LNCaP clone FGC (cell line): ENCODE measurements at regions not wholly inside any gene's neighbourhood (a gene's known extent, or its start where the extent isn't known, plus 50 kb on each side); places are given as distances from the start of the nearest gene placed in this dataset.

Experiments used
- DNase-seq: peaks from one replicate; pipeline ENCODE4 v3.0.0-alpha.2; 2011; ENCODE audit warnings: low read depth
- H3K4me3 ChIP-seq: 2 replicates; pipeline ENCODE4 v1.5.1; 2011; ENCODE audit warnings: mild to moderate bottlenecking, low read depth, low read length, control low read depth
- CTCF ChIP-seq: IDR thresholded peaks from 2 replicates; pipeline ENCODE4 v1.5.1; 2012; ENCODE audit warnings: mild to moderate bottlenecking; ENCODE audit not compliant: control insufficient read depth, insufficient read depth; ENCODE audit errors: extremely low read depth

- TF ChIP-seq CTCF: no peak
- H3K4me3 ChIP-seq: no peak overlapping the region
- no peak for DNase-seq
Observed at GRCh38 chr6:43875849-43876572, 106.0 kb downstream of the VEGFA start.

GRCh38 chr6:43874814-43875590, 105.0 kb downstream of the VEGFA start:
- no peak for DNase-seq
- H3K4me3 ChIP-seq: no peak overlapping the region
- TF ChIP-seq CTCF: no peak

GRCh38 chr6:43873806-43874714, 104.0 kb downstream of the VEGFA start:
- DNase-seq: no peak
- TF ChIP-seq CTCF: no peak

GRCh38 chr6:43871933-43872332, 101.9 kb downstream of the VEGFA start:
- H3K4me3 ChIP-seq: no peak overlapping the region
- DNase-seq: no peak
- no peak for TF ChIP-seq CTCF

More at GRCh38 chr6:43873806-43874714, 104.0 kb downstream of the VEGFA start:
- no peak overlapping the region for H3K4me3 ChIP-seq

- no peak overlapping the region for H3K4me3 ChIP-seq
- no peak for TF ChIP-seq CTCF
- no peak for DNase-seq
Observed at GRCh38 chr6:43871284-43871683, 101.3 kb downstream of the VEGFA start.

- H3K4me3 ChIP-seq: no peak overlapping the region
- no peak for DNase-seq
- no peak for TF ChIP-seq CTCF
Observed at GRCh38 chr6:43870660-43871061, 100.7 kb downstream of the VEGFA start.
